ENCODE measurements at regions not wholly inside any gene's neighbourhood (a gene's known extent, or its start where the extent isn't known, plus 50 kb on each side); places are given as distances from the start of the nearest gene placed in this dataset.

DNA sequence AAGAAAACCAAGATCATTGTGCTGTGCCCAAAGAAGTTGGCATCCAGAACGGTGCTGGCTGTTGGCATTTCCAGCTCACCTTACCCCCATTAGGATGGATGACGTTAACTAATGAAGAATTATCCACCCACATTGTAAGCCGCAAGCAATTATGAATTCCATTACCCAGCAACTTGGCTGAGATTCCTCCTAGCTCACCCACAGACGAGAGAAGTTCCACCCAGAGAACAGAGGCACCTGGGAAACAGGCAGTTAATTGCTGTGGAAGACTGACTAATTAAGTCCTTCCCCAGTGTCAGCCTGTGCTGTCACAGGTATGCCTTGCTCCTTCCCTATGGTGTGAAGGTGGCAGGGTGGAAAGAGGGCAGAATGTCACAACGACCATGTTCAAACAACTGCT is 456.2 kb upstream of the CDH5 start:
- DNase-seq (ENCODE audit: low read depth): no peak
- TF ChIP-seq CTCF (IDR thresholded peaks at IDR 0.05; ENCODE audit: insufficient read depth, low read length): no peak
- H3K4me3 ChIP-seq (ENCODE audit: low read depth, low read length): no peak overlapping the region

- no peak for TF ChIP-seq CTCF (IDR thresholded peaks at IDR 0.05; ENCODE audit: insufficient read depth, low read length)
- H3K4me3 ChIP-seq (ENCODE audit: low read depth, low read length): no peak overlapping the region
- peak; percentile 14 for DNase-seq (ENCODE audit: low read depth)
Observed at GRCh38 chr16:65909310-65910050, 457.0 kb upstream of the CDH5 start.

DNA sequence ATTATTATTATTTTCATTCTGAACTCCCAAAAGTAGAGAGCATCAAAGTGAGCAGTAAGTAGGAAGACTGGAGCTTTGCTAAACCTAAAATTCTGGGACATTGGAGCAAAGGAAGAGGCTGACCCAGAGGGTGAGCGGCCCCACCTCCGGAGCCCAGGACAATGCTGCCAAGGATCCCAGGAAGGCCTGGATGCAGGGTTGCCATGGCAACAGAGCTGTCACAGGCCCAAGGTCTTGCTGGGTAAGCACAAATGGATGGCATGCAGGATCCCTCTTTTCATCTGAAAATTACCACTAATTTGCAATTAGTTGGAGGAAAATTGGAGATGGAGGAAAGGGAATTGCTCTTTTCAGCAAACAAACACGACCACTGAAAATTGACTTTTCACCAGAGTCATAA is 457.9 kb upstream of the CDH5 start:
- H3K4me3 ChIP-seq (ENCODE audit: low read depth, low read length): no peak overlapping the region
- no peak for DNase-seq (ENCODE audit: low read depth)
- no peak for TF ChIP-seq CTCF (IDR thresholded peaks at IDR 0.05; ENCODE audit: insufficient read depth, low read length)

DNA sequence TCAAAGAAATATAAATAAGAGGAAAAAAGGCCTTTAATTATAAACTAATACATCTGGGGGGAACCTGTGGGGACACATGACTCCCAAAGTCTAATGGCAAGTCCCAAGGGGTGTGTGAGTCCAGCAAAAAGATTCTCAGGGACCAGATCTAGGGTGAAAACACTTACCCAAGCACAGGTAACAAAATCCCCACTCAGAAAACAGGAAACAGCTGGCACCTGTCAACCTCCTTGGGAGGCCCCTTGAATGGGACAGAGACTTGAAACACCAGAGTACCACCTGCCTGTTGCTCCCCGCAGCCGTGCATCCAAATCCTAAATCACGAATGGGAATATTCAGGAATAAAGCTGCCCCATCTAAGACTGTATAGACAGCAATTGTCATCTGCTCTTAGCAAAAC is 461.2 kb upstream of the CDH5 start:
- TF ChIP-seq CTCF (IDR thresholded peaks at IDR 0.05; ENCODE audit: insufficient read depth, low read length): no peak
- H3K4me3 ChIP-seq (ENCODE audit: low read depth, low read length): no peak overlapping the region
- DNase-seq (ENCODE audit: low read depth): no peak

GRCh38 chr16:65896448-65897153 is 469.9 kb upstream of the CDH5 start:
- H3K4me3 ChIP-seq (ENCODE audit: low read depth, low read length): no peak overlapping the region
- TF ChIP-seq CTCF (IDR thresholded peaks at IDR 0.05; ENCODE audit: insufficient read depth, low read length): no peak
- DNase-seq (ENCODE audit: low read depth): no peak

GRCh38 chr16:65895906-65896305 is 470.6 kb upstream of the CDH5 start:
- no peak for TF ChIP-seq CTCF (IDR thresholded peaks at IDR 0.05; ENCODE audit: insufficient read depth, low read length)
- no peak overlapping the region for H3K4me3 ChIP-seq (ENCODE audit: low read depth, low read length)
- no peak for DNase-seq (ENCODE audit: low read depth)

Measured in fibroblast of the aortic adventitia (primary cell).